NCI-H345 treated with DMSO at 0.1 percent for 48 hours (cell line): ENCODE measurements at regions not wholly inside any gene's neighbourhood (a gene's known extent, or its start where the extent isn't known, plus 50 kb on each side); places are given as distances from the start of the nearest gene placed in this dataset.

Experiments used
- DNase-seq: peaks from one replicate; lab custom pipeline; 2025; ENCODE audit not compliant: unreplicated experiment; lab: John Stamatoyannopoulos, UW

DNA sequence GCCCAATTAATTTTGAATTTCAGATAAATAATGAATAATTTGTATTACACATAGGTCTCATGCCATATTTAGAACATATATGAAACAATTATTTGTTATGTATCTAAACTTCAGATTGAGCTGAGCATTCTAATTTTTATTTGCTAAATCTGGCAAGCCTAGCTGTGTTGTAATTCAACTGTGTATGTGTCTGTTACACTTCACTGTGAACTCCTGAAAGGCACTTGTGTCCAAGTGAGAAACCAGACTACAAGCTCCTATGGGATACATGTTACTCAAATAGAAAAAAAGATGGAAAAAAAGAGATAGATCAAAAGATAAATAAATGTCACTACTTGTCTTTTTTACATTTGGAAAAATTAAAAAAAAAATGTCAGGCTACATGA, 56.5 kb upstream of the ANKRD55 start:
- no peak for DNase-seq

- DNase-seq: no peak
Observed at GRCh38 chr5:56288873-56289601, 55.9 kb upstream of the ANKRD55 start.

GRCh38 chr5:56286015-56286884, 53.1 kb upstream of the ANKRD55 start:
- no peak for DNase-seq

- no peak for DNase-seq
Observed at GRCh38 chr5:56282951-56283350, 49.8 kb upstream of the ANKRD55 start.
